H9 (cell line): ENCODE measurements at regions not wholly inside any gene's neighbourhood (a gene's known extent, or its start where the extent isn't known, plus 50 kb on each side); places are given as distances from the start of the nearest gene placed in this dataset.

Experiments used
- DNase-seq: peaks from one replicate; pipeline ENCODE4 v3.0.0-alpha.2; 2017
- H2AFZ ChIP-seq: one replicate; pipeline ENCODE4 v1.6.1; 2013; ENCODE audit warnings: mild to moderate bottlenecking, low read length, control low read depth, moderate library complexity
- H2AK5ac ChIP-seq: 2 replicates; pipeline ENCODE4 v1.6.1; 2013; ENCODE audit warnings: low read length, control low read depth, mixed read lengths; ENCODE audit not compliant: insufficient read length
- H2BK120ac ChIP-seq: one replicate; pipeline ENCODE4 v1.6.1; 2013; ENCODE audit warnings: low read depth, mild to moderate bottlenecking, low read length, control low read depth, inconsistent platforms; ENCODE audit not compliant: poor library complexity, severe bottlenecking
- H2BK12ac ChIP-seq: 2 replicates; pipeline ENCODE4 v1.6.1; 2013; ENCODE audit warnings: low read length, control low read depth, mixed read lengths, low read depth; ENCODE audit not compliant: insufficient read length
- H2BK15ac ChIP-seq: 2 replicates; pipeline ENCODE4 v1.6.1; 2013; ENCODE audit warnings: low read depth, low read length, control low read depth
- H2BK20ac ChIP-seq: one replicate; pipeline ENCODE4 v1.6.1; 2013; ENCODE audit warnings: low read depth, mild to moderate bottlenecking, low read length, control low read depth, inconsistent platforms; ENCODE audit not compliant: poor library complexity, severe bottlenecking
- H2BK5ac ChIP-seq: 2 replicates; pipeline ENCODE4 v1.6.1; 2013; ENCODE audit warnings: low read length, control low read depth, mixed read lengths; ENCODE audit not compliant: insufficient read length
- H3K14ac ChIP-seq: 2 replicates; pipeline ENCODE4 v1.6.1; 2013; ENCODE audit warnings: low read length, control low read depth; ENCODE audit not compliant: insufficient read depth
- H3K18ac ChIP-seq: 2 replicates; pipeline ENCODE4 v1.6.1; 2013; ENCODE audit warnings: low read depth, mild to moderate bottlenecking, mixed read lengths, low read length, control low read depth; ENCODE audit not compliant: insufficient read length
- H3K23ac ChIP-seq: 2 replicates; pipeline ENCODE4 v1.6.1; 2013; ENCODE audit warnings: low read length, control low read depth, mixed read lengths, low read depth; ENCODE audit not compliant: insufficient read length
- H3K23me2 ChIP-seq: 2 replicates; pipeline ENCODE4 v1.6.1; 2013; ENCODE audit warnings: low read depth, mild to moderate bottlenecking, mixed read lengths, low read length, control low read depth; ENCODE audit not compliant: insufficient read length, poor library complexity, severe bottlenecking
- H3K27ac ChIP-seq: 2 replicates; pipeline ENCODE4 v1.5.1; 2013; ENCODE audit warnings: low read length, control low read depth, mixed read lengths, low read depth; ENCODE audit not compliant: insufficient read length
- H3K27me3 ChIP-seq: 2 replicates; pipeline ENCODE4 v1.6.1; 2013; ENCODE audit warnings: low read length, control low read depth, inconsistent platforms; ENCODE audit not compliant: insufficient read depth
- H3K4ac ChIP-seq: 2 replicates; pipeline ENCODE4 v1.6.1; 2013; ENCODE audit warnings: low read depth, mild to moderate bottlenecking, control low read depth, inconsistent platforms, low read length, moderate library complexity
- H3K4me1 ChIP-seq: 2 replicates; pipeline ENCODE4 v1.6.1; 2013; ENCODE audit warnings: low read length, control low read depth, inconsistent platforms; ENCODE audit not compliant: insufficient read depth
- H3K4me2 ChIP-seq: 2 replicates; pipeline ENCODE4 v1.6.1; 2013; ENCODE audit warnings: low read length, control low read depth, mixed read lengths; ENCODE audit not compliant: insufficient read length, insufficient read depth
- H3K56ac ChIP-seq: 2 replicates; pipeline ENCODE4 v1.6.1; 2013; ENCODE audit warnings: low read depth, mild to moderate bottlenecking, mixed read lengths, low read length, control low read depth; ENCODE audit not compliant: insufficient read length
- H3K79me1 ChIP-seq: 2 replicates; pipeline ENCODE4 v1.6.1; 2013; ENCODE audit warnings: low read depth, mild to moderate bottlenecking, moderate library complexity, low read length, control low read depth, inconsistent platforms; ENCODE audit not compliant: insufficient read depth, poor library complexity, severe bottlenecking
- H3K79me2 ChIP-seq: 2 replicates; pipeline ENCODE4 v1.6.1; 2013; ENCODE audit warnings: low read length, control low read depth, inconsistent platforms; ENCODE audit not compliant: insufficient read depth
- H3K9ac ChIP-seq: 2 replicates; pipeline ENCODE4 v1.6.1; 2013; ENCODE audit warnings: low read length, control low read depth, mixed read lengths; ENCODE audit not compliant: insufficient read length; ENCODE audit errors: extremely low read depth
- H3K9me3 ChIP-seq: one replicate; pipeline ENCODE4 v1.6.1; 2013; ENCODE audit warnings: low read depth, low read length, inconsistent platforms; ENCODE audit not compliant: control insufficient read depth
- H3T11ph ChIP-seq: one replicate; pipeline ENCODE4 v1.6.1; 2013; ENCODE audit warnings: mild to moderate bottlenecking, low read length, control low read depth, inconsistent platforms
- H4K20me1 ChIP-seq: one replicate; pipeline ENCODE4 v1.6.1; 2013; ENCODE audit not compliant: control insufficient read depth, insufficient read length, insufficient read depth
- H4K5ac ChIP-seq: 2 replicates; pipeline ENCODE4 v1.6.1; 2013; ENCODE audit warnings: low read depth, mild to moderate bottlenecking, mixed read lengths, low read length, control low read depth; ENCODE audit not compliant: insufficient read length
- H4K8ac ChIP-seq: replicated peaks from 2 replicates; pipeline ENCODE4 v1.6.1; 2013; ENCODE audit warnings: low read length, control low read depth, mixed read lengths, low read depth; ENCODE audit not compliant: insufficient read length
- H4K91ac ChIP-seq: 2 replicates; pipeline ENCODE4 v1.6.1; 2013; ENCODE audit warnings: low read depth, mild to moderate bottlenecking, moderate library complexity, mixed read lengths, low read length, control low read depth; ENCODE audit not compliant: insufficient read length
- H3K27ac Mint-ChIP-seq, 3 experiments: 2 replicates in 2 of 3; 3 replicates in 1 of 3; pipeline ENCODE4 v1.8.0; 2020 to 2021; ENCODE audit warnings: mixed read lengths in 3 of 3, mild to moderate bottlenecking in 1 of 3, moderate library complexity in 1 of 3
- H3K27me3 Mint-ChIP-seq: 2 replicates; pipeline ENCODE4 v1.8.0; 2021; ENCODE audit warnings: low read depth, mild to moderate bottlenecking, moderate library complexity, mixed read lengths
- H3K36me3 Mint-ChIP-seq, 3 experiments: 2 replicates in 2 of 3; 3 replicates in 1 of 3; pipeline ENCODE4 v1.8.0; 2020 to 2021; ENCODE audit warnings: low read depth in 3 of 3, mixed read lengths in 3 of 3; ENCODE audit not compliant: insufficient read depth in 1 of 3
- H3K4me1 Mint-ChIP-seq, 2 experiments: 2 replicates each; pipeline ENCODE4 v1.8.0; 2020; ENCODE audit warnings: mixed read lengths in 2 of 2
- H3K4me3 Mint-ChIP-seq, 2 experiments: 2 replicates in 1 of 2; 3 replicates in 1 of 2; pipeline ENCODE4 v1.8.0; 2020 to 2021; ENCODE audit warnings: mild to moderate bottlenecking in 2 of 2, mixed read lengths in 2 of 2, moderate library complexity in 1 of 2
- H3K9me3 Mint-ChIP-seq, 2 experiments: 2 replicates in 1 of 2; 3 replicates in 1 of 2; pipeline ENCODE4 v1.8.0; 2020; ENCODE audit warnings: mild to moderate bottlenecking in 2 of 2, mixed read lengths in 2 of 2, moderate library complexity in 1 of 2
- WGBS: extraction: QIAGEN DNeasy Blood & Tissue Kit; methylation state at CpG from one replicate; pipeline ENCODE4 v1.1.7; 2013; ENCODE audit warnings: missing lambda C conversion rate, low lambda C conversion rate, mixed read lengths; ENCODE audit not compliant: insufficient read length; ENCODE audit errors: extremely low coverage; 5-methylcytosine and 5-hydroxymethylcytosine counted together
- TF ChIP-seq, protein P1 (sequence below): fragments of 200-600 bp; sonication (generic); conservative IDR thresholded peaks from 3 replicates; pipeline ENCODE4 v1.8.0; 2021; ENCODE audit warnings: antibody characterized with exemption, mild to moderate bottlenecking

- Histone ChIP-seq H4K5ac (no peak overlapping the region), H2AK5ac (no peak overlapping the region), H3K4ac (no peak overlapping the region), H2BK12ac (no peak overlapping the region), H3K9ac (no peak overlapping the region), H4K8ac (no peak overlapping the region), H2BK120ac (no peak overlapping the region), H2BK15ac (no peak overlapping the region), H2AFZ (no peak overlapping the region), H3K9me3 (no peaks in the 10 kb centered on the region), H3T11ph (no peak overlapping the region), H3K79me1 (no peaks in the 10 kb centered on the region), H3K79me2 (no peaks in the 10 kb centered on the region), H3K23me2 (no peaks in the 10 kb centered on the region), H4K91ac (no peak overlapping the region), H2BK5ac (no peak overlapping the region), H3K56ac (no peak overlapping the region), H3K27me3 (no peaks in the 10 kb centered on the region), H2BK20ac (no peak overlapping the region), H3K4me2 (no peak overlapping the region), H3K14ac (no peak overlapping the region), H3K4me1 (no peaks in the 10 kb centered on the region), H3K27ac (no peak overlapping the region), H4K20me1 (no peaks in the 10 kb centered on the region), H3K23ac (no peak overlapping the region), H3K18ac (no peak overlapping the region)
- Mint-ChIP-seq H3K36me3 (no peaks in the 10 kb centered on the region), H3K4me1 (no peaks in the 10 kb centered on the region), H3K4me3 (no peak overlapping the region), H3K9me3 (no peaks in the 10 kb centered on the region; a peak in 1 of 5 replicates), H3K27me3 (no peaks in the 10 kb centered on the region), H3K27ac (no peak overlapping the region)
- no CpG with 5 or more reads among the region's 3 CpGs for WGBS
- TF ChIP-seq, protein P1, sequence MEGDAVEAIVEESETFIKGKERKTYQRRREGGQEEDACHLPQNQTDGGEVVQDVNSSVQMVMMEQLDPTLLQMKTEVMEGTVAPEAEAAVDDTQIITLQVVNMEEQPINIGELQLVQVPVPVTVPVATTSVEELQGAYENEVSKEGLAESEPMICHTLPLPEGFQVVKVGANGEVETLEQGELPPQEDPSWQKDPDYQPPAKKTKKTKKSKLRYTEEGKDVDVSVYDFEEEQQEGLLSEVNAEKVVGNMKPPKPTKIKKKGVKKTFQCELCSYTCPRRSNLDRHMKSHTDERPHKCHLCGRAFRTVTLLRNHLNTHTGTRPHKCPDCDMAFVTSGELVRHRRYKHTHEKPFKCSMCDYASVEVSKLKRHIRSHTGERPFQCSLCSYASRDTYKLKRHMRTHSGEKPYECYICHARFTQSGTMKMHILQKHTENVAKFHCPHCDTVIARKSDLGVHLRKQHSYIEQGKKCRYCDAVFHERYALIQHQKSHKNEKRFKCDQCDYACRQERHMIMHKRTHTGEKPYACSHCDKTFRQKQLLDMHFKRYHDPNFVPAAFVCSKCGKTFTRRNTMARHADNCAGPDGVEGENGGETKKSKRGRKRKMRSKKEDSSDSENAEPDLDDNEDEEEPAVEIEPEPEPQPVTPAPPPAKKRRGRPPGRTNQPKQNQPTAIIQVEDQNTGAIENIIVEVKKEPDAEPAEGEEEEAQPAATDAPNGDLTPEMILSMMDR, result no peak
- no peak for DNase-seq
Observed at GRCh38 chr4:28179126-28179525, 1318.5 kb downstream of the STIM2 start.
